GM21423 (cell line): ENCODE measurements at regions not wholly inside any gene's neighbourhood (a gene's known extent, or its start where the extent isn't known, plus 50 kb on each side); places are given as distances from the start of the nearest gene placed in this dataset.

Experiments
- ATAC-seq: cut with Tn5 transposase; IDR thresholded peaks from one replicate; pipeline ENCODE4 v1.9.1; 2021; ENCODE audit warnings: mild to moderate bottlenecking, moderate library complexity; ENCODE audit not compliant: unreplicated experiment

DNA sequence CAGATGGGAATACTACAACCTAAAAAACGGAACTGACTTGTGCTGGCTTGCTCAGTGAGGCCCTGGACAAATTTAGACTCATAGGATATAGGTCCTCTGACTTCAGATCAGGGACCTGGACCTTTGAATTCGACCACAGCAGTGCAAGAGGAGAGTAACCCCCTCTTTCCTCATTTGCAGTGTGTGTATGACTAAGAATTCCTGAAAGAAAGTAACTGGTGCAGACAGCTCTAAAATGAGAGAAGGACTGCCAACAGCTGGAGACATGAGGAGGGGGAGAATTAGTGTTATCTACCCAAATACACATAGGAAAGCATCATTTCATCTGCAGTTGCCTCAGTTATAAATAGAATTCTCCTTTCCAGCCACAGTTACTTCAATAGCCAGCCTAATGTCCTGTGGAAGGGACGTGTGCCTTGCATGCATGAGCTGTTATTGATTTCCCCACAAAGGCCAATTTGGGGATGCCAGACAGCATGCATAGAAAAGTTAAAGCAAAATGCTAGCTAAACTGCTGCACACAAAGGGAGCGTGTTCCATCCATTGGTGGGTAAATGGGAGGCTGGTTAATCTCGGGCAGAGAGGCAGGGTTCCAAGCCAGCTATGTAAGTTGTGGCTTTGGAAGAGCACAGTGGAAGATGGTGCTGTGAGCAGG lies 442.7 kb downstream of the CDK5RAP2 start:
- no peak for ATAC-seq

DNA sequence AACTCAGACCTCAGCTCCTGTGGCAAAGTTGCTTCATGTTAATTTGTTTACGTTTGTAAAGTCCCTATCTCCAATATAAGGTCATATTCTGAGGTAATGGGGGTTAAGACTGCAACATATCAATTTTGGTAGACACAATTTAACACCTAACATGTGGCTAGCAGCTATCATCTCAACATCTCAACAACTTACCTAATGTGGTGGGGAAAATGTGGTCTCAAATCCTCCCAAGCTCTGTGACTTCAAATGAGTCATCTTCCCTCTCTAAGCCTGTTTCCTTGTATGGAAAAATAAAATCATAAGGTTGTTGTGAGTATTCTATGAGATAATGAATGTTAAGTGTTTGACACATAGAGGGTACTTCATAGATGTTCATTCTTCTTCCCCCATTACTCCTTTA lies 443.3 kb downstream of the CDK5RAP2 start:
- ATAC-seq: no peak

DNA sequence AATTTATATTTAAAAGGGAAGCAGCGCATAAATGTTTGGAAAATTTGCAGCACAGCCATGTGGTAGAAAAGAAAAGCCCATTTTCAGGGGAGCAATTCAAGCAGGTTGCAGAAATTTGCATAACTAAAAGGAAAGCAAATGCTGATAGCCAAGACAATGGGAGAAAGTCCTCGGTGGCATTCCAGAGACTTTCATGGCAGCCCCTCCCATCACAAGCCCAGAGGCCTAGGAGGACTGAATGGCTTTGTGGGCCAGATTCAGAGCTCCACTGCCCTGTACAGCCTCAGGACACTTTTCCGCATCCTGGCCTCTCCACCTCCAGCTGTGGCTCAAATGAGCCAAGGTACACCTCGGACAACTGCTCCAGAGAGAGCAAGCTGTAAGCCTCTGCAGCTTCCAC lies 462.9 kb downstream of the CDK5RAP2 start:
- ATAC-seq: no peak

DNA sequence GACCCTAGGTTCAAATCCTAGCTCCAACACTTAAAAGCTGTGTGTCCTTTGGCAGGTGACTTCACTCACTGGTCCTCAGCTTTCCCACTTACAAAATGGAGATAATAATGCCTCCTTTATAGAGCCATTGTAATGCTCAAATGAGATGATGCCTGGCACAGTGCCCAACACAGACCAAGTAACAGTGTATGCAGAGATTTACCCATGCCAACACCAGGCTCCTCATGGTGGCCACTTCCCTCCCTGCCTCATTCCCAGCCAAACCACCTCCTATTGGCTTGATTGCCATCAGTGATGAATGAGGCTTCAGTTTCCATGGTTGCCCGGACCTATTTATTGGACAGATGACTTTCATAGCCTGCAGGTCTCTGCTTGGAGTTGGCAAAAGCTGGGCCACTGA lies 469.4 kb downstream of the CDK5RAP2 start:
- no peak for ATAC-seq

DNA sequence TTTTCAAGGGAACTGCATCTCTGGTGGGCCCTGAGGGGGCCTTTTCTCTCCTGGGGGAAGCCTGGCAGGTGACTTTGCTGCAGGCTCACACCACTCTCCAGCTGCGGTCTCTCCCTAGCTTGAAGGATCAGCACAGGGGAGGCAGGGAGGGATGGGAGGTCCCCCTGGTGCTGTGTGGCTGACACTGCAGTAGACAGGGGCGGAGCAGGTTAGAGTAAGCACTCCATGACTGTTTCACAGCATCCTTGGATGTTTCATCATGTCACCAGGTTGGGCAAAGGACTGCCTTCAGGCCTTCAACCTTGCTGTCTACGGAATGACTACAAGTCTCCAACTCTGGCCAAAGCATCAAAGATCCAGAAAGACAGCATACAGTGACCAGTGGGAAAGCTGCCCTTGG lies 470.7 kb downstream of the CDK5RAP2 start:
- ATAC-seq: no peak

DNA sequence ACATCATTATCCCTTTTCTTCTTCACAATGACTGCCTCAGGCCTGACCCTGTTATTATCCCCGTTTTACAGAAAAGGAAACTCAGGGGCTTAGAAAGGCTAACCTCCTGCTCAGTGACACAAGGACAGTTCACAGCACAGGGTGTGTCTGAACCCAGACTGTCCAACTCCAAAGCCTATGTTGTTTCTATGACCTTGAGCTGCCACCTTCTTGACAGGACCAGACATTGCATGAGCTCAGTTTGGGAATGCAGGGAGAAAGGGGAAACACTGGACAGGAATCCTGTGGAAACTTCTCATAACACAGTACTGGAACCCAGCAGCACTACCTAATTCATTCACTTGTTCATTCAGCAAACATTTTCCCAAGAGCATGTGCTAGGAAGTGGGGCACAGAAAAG lies 472.8 kb downstream of the CDK5RAP2 start:
- ATAC-seq: no peak

DNA sequence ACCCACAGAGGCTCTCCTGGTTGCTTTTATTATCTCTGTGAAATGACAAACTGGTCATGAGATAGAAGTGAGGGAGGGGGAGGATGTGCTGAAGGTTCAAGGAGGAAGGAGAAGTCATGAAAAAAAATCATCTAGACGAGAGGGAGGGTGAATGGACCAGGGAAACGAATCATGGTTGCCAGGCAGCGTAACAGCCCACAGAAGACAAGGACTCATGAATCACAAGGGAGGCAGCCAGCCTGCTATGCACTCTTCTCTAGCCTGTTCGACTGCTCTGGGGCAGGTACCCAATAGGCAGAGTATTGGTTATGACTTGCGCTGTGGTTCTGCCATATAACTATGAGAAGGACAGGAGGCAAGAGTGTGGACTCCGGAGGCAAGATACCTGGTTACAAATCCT lies 475.2 kb downstream of the CDK5RAP2 start:
- ATAC-seq: no peak

DNA sequence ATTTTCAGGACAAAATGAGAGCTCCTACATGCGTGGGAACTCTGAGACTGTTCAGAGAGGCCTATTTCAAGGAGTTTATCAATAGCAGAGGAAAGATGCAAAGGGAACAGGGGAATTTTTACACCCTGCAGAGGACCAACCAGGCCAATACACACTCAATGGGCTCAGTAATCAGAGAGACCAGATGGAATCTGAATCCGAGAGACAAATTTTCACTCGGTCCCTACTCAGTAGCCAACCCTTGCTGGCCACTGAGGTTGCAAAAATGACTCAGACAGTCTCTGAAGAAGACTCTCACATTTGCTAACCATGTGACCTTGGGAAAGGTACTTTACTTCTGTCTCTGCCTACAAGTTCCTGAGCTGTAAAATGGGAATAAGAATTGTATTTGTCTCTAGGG lies 479.4 kb downstream of the CDK5RAP2 start:
- ATAC-seq: no peak

DNA sequence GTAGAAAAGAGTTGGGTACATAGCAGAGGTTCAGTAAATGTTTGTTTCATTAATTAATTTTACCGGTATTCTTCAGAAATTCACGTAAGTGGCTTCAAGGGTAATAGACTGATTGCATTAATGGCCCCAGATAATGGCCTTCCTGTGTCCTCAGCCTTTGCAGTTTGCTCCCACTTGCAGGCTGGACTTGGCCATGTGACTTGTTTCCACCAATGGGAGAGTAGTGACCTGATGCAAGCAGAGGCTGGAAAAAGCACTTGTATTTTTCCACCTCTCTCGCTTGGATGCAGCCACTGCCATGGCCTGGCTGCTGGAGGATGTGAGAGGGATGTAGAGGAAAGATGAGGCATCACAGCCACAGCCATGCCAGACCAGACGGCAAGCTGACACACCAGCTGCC lies 480.9 kb downstream of the CDK5RAP2 start:
- no peak for ATAC-seq

DNA sequence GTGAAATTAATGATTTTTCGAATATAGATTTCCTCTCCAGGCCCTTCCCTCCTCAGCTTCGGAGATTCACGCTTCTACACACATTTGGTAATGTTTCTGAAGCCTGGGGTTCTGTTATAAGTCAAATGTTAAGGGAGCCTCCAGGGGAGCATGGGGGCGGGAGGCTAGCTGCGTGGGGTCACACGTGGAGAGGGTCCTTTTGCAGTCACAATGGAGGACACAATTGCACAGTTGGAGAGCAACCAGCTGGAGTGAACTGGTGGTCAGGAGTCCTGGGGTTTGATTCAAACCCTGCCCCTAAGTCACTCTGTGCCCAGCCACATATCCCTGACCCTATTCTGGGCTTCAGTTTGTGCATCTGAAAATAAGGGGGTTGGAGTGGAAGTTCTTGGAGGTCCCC lies 481.4 kb downstream of the CDK5RAP2 start:
- no peak for ATAC-seq

DNA sequence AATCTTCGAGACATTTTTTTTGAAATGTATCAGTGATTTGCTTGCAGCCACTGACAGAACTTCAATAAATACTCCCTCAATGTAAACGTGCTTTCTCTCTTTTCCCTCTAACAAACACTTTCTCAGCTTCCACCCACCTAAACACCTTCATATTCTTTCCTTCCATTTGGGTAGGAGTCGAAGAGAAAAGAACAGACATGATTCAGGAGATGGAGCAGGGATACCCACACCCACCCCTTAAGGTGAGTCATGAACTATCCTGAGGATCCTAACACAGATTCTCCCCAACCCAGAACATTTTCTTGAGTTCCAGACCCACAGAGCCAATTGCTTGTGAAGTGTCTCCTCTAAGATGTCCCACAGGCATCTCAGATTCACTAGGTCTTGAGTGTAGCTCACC lies 488.8 kb downstream of the CDK5RAP2 start:
- ATAC-seq: no peak

DNA sequence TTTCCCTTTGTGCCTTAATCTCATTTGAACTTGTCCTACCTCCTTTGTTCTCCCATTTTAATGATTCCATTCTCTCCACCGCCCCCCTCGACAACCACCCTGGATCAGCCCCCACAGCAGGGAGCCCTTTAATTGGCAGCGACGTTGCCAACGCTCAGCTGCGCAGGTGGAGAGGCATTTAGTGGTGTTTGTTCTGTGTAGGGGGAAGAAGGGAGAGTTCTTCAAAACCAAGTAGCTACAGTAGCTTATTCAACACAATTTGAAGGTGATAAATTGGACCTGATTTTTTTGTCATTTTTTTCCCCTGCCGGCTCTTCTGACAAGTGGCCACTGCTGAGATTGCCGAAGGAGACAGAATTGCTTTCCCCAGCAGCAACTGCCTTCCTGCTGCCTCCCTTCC lies 499.1 kb downstream of the CDK5RAP2 start:
- ATAC-seq: no peak

DNA sequence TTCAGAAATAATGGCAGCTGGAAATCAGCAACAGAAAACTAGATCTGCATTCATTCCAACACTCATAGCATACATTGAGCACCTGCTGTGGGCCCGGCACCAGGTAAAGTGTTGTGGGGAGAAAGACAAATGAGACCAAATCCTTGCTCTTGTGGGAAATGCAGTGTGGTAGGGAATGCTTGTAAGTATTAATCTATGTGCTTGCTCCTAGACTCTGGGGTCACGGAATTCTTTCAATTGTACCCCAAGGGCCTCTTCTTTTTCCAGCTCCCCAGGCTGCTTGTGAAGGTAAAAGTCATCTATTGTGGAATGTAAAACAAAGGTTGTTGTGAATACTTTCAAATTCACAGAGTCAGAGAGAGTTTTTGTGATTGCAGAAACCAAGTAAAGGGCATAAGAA lies 501.9 kb downstream of the CDK5RAP2 start:
- no peak for ATAC-seq

DNA sequence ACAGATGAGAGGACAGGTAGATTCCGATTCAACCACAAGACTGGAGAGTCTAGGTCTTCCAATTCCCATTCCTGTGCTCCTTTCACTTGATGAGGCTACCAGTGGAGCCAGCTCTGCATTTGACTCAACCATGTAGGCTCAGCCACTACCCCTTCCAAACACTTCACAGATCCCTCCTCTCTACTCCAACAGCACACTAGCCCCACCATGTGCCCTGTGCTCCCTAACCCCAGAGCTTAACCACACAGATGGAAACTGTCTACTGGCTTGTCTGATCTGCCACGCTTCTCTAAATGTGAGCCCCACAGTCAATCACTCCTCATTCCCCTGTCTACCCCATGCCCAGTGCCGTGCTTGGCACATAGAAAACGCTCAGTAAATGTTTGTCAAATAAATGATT lies 508.2 kb downstream of the CDK5RAP2 start:
- no peak for ATAC-seq

DNA sequence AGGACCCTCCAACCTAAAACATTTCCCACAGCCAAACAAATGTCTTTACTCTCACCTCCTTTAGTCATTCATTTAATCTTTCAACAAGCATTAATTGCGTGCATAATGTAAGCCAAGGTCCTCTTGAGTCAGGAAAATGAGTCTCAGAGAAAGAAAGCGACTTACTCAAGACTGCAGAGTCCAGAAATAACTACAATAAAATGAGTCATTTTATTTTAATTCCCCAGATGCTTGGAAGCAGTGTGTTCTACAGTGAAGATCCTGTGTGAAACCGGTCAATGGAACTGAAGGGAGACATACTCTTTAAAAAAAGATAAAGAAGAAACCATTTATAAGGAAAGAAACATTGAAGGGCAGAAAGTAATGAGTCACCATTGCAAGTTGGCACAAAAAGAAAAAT lies 513.7 kb downstream of the CDK5RAP2 start:
- no peak for ATAC-seq

DNA sequence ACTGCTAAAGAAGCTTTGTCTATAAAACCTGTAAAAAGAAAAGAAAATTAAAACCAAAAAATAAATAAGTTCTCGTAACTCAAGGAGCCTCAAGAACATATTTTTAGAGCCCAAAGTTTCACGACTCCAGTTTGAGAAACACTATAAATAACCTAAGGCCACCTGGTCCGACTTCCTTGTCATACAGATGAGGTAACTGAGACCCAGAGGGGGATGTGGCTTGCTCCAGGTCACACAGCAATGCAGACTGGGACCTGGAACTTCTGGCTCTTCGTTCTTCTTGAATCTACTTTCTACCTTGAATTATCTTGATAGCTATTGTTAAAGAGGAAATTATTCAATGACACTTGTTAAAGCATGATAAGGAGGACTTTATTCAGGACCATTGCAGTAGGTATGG lies 514.8 kb downstream of the CDK5RAP2 start:
- ATAC-seq: no peak

DNA sequence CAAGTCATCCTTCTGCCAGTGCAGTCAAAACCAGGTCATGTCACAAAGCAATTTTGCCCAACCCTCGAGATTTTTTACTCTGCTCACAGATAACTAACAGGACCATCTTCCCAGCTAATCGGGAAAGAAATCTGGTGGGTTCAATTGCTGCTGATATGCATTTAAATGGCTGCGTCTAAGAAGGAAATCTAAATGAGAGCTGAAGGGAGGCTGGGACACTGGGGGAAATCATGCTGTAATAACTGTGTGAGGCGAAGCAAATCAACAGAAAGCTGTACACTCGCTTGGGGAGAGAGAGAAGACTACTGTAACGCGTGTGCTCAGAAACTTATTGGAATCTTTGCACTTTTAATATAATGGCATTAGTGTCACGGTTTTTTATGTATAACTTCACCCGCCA lies 535.0 kb downstream of the CDK5RAP2 start:
- ATAC-seq: no peak

DNA sequence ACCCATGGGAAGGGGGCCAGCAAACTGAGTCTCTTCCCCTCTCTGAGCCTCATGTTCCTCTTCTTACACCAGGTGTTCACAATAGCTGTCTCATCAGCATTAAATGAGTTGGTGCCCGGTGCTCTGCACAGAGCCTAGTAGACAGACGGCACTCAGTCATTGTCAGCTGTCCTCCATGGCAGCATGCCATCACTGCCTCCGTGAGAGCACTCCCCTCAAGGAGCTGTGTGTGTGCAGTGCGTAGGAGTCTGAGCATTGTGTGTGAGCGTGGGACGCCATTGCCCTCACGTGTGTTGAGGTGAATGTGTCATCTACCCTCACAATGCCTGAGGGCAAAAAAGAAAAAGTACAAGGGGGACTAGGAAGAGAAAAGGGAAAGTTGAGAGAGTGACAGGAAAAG lies 536.5 kb downstream of the CDK5RAP2 start:
- no peak for ATAC-seq

DNA sequence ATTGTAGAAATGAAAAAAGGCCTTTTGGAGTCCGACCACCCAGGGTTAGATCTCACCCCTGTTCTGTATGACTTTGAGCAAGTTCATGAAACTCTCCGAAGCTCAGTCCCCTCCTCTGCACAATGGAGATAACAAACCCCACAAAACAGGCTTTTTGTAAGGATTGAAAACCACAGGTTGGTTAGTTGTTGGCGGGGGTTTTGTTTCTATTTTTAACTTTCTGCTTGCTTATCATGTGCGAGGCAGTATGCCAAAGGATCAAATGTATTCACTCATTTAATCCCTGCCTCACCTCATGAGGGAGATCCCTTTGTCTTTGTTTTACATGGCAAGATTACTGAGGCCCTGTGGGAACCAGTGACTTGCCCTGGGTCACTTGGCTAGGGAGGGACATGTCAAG lies 539.1 kb downstream of the CDK5RAP2 start:
- ATAC-seq: no peak

DNA sequence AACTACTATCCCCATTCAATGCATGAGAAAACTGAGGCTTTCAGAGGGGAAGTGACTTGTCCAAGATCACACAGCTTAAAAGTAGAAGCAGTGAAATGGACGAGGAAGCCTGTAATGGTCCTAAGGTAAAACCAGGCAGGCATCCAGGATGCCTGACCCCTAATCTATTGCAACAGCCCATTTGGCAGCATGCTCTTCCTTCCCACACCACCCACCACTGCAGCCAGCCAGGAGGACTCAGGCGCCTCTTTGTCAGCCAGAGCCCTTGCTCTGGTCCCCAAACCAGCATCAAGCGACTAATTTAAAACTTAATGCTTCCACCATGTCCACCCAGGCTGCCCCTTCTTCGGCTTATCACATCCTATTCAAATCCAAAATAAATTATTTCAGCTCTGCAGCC lies 541.6 kb downstream of the CDK5RAP2 start:
- no peak for ATAC-seq

DNA sequence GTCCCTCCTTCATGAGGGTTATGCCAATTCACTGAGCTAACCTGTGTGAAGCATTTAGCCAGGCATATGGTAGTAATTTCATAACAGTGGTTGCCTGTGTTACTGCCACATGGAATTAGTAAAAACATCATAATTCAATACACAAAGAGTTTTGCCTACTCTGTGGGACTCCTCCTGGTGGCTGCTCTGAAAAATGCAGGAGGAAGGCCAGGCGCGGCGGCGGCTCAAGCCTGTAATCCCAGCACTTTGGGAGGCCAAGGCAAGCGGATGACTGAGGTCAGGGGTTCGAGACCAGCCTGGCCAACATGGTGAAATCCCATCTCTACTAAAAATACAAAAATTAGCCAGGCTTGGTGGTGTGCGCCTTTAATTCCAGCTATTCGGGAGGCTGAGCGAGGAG lies 547.3 kb downstream of the CDK5RAP2 start:
- ATAC-seq: no peak

DNA sequence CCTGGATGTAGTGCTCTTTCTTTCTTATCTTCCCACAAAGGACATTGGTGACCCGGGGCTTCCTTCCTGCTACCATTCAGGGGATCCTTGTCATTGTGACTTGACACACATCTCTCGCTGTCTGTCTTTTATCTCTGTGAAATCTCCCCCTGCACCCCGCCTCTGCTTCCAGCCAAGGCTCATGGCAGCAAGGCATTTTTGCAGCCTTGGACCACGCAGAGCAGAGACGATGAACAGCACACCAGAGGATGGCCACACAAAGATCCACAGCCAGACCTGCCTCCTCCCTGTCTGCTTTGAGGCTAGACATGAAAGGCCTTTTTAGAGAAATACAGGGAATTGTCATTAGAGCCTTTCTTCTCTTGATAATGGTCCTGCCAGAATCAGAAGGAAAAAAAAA lies 549.1 kb downstream of the CDK5RAP2 start:
- no peak for ATAC-seq

DNA sequence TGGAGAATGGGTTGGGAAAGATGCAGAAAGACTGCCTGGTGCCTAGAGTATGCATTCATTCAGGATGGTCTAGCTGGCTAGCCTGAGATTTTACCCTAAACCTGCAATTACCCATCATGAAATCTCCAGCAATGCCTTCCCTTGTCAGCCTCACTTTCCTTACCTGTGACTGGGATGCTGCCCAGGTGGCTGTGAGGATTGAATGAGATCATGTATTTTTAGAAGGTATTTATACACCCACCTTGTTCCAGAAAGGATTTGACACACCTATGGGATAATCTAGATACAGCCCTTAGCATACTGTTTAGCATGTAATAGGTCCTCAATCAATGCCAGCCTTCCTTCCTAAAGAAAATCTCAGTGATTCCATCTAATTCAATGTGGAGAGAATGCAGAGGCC lies 561.4 kb downstream of the CDK5RAP2 start:
- ATAC-seq: no peak

DNA sequence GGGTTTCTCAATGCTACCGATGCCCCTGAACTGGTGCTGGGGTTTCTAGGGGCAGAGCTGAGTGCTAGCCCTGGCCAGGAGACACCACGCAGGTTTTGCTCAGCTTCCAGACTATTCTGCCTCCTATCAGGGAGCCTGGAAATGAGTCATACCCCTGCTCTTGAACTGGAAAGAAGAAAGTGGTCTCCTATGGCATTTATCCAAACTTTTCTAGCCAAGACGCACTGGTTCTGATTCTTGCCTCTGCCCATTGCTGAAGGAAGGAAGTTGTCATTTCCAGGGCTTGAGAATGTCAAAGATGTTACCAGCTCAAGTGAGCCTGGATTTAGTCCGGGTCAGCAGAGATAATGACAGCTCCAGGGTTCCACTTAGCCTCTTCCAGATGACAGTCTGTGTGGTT lies 561.9 kb downstream of the CDK5RAP2 start:
- ATAC-seq: no peak
